PC-3 (cell line): ENCODE measurements at regions not wholly inside any gene's neighbourhood (a gene's known extent, or its start where the extent isn't known, plus 50 kb on each side); places are given as distances from the start of the nearest gene placed in this dataset.

Experiments used
- ATAC-seq: fragments of 200-7000 bp; cut with Tn5 transposase; 2 replicates; pipeline ENCODE4 v1.9.1; 2020; ENCODE audit warnings: mild to moderate bottlenecking, moderate library complexity
- BruUV-seq: library from RNA; stranded (reverse); fragments of 400-500 nt; replicated peaks from 2 replicates; lab custom pipeline; 2021; lab: Mats Ljungman, UMichigan
- CTCF ChIA-PET: fragments of 300-600 bp; sonication (Branson Sonifier 250); formaldehyde crosslinking; loops from one replicate; lab custom pipeline; 2022; ENCODE audit warnings: antibody characterized with exemption; lab: Charles Lee
- POLR2A ChIA-PET: fragments of 300-600 bp; sonication (Branson Sonifier 250); formaldehyde crosslinking; loops from one replicate; lab custom pipeline; 2022; ENCODE audit warnings: antibody characterized with exemption; ENCODE audit not compliant: unreplicated experiment; lab: Charles Lee
- DNase-seq: peaks from one replicate; pipeline ENCODE4 v3.0.0-alpha.2; 2015
- H2AFZ ChIP-seq: fragments of 300-600 bp; sonication (generic); 2 replicates; pipeline ENCODE4 v1.6.0; 2016; ENCODE audit warnings: antibody characterized with exemption, low read length
- H3F3A ChIP-seq: fragments of 300-600 bp; sonication (generic); one replicate; pipeline ENCODE4 v1.6.0; 2017; ENCODE audit warnings: antibody characterized with exemption, low read length, control low read depth, mild to moderate bottlenecking; ENCODE audit not compliant: unreplicated experiment
- H3K27ac ChIP-seq: fragments of 300-600 bp; sonication (generic); 2 replicates; pipeline ENCODE4 v1.5.1; 2016; ENCODE audit warnings: mild to moderate bottlenecking, low read length
- H3K27me3 ChIP-seq: fragments of 300-600 bp; sonication (generic); 2 replicates; pipeline ENCODE4 v1.6.1; 2016; ENCODE audit warnings: low read length, mixed read lengths
- H3K36me3 ChIP-seq: fragments of 300-600 bp; sonication (generic); 2 replicates; pipeline ENCODE4 v1.6.1; 2016; ENCODE audit warnings: low read depth, mixed run types, low read length, mixed read lengths
- H3K4me1 ChIP-seq: fragments of 300-600 bp; sonication (generic); 2 replicates; pipeline ENCODE4 v1.5.1; 2016; ENCODE audit warnings: low read length; ENCODE audit not compliant: insufficient read depth
- H3K4me2 ChIP-seq: fragments of 300-600 bp; sonication (generic); 2 replicates; pipeline ENCODE4 v1.6.0; 2016; ENCODE audit warnings: low read length
- H3K4me3 ChIP-seq: fragments of 300-600 bp; sonication (generic); 2 replicates; pipeline ENCODE4 v1.5.1; 2016; ENCODE audit warnings: mild to moderate bottlenecking, low read length, mixed read lengths
- H3K79me2 ChIP-seq: fragments of 300-600 bp; sonication (generic); 2 replicates; pipeline ENCODE4 v1.6.1; 2017; ENCODE audit warnings: low read length, mixed read lengths
- H3K9ac ChIP-seq: fragments of 300-600 bp; sonication (generic); 2 replicates; pipeline ENCODE4 v1.6.0; 2016; ENCODE audit warnings: mild to moderate bottlenecking, low read length
- H3K9me2 ChIP-seq: fragments of 300-600 bp; sonication (generic); replicated peaks from 2 replicates; pipeline ENCODE4 v1.6.1; 2016; ENCODE audit warnings: mixed run types, low read length, mixed read lengths
- H3K9me3 ChIP-seq: fragments of 300-600 bp; sonication (generic); 2 replicates; pipeline ENCODE4 v1.6.1; 2016; ENCODE audit warnings: low read length, mixed read lengths
- H4K20me1 ChIP-seq: fragments of 300-600 bp; sonication (generic); 2 replicates; pipeline ENCODE4 v1.6.1; 2016; ENCODE audit warnings: low read length, mixed read lengths
- EZH2 ChIP-seq: fragments of 300-600 bp; sonication (generic); IDR thresholded peaks from one replicate; pipeline ENCODE4 v1.6.1; 2017; ENCODE audit warnings: antibody characterized with exemption, mild to moderate bottlenecking, low read length; ENCODE audit not compliant: unreplicated experiment
- EZH2phosphoT487 ChIP-seq: fragments of 300-600 bp; sonication (generic); IDR thresholded peaks from 2 replicates; pipeline ENCODE4 v1.6.1; 2018; ENCODE audit warnings: mild to moderate bottlenecking, antibody characterized with exemption, low read length, borderline replicate concordance
- intact Hi-C: fragments of 100-400 bp; cut with micrococcal nuclease; formaldehyde crosslinking; loops from 2 replicates; pipeline ENCODE4 v1.9.0; 2023
- TF ChIP-seq, protein P1 (sequence below): fragments of 300-600 bp; sonication (generic); conservative IDR thresholded peaks from 2 replicates; pipeline ENCODE4 v1.5.1; 2017; ENCODE audit warnings: antibody characterized with exemption, low read depth, mild to moderate bottlenecking, low read length

DNA sequence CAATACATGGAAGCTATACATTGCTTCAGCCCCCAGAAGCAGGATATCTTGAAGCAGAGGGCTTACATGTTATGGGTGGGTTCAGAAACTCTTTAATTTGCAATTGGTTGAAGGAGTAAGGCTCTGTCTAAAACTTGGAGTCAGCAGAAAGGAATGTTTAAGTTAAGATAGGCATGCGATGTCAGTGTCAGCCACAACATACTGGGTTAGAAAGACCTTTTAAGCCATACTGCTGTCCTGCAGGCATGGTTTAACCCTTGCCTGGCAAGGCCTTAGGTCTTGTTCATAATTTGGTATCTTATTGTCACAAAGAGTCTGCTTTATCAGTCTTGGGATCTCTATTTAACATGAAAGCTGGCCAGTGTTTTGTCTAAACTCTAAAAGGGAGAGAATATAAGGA is 1619.6 kb upstream of the WWC1 start:
- no peak overlapping the region for H3K27ac ChIP-seq
- BruUV-seq = no TSS peak
- H2AFZ ChIP-seq = no peak overlapping the region
- DNase-seq (no peak), ATAC-seq (no peak)
- H3K79me2 ChIP-seq = no peaks in the 10 kb centered on the region
- CTCF ChIA-PET = no interaction called here
- POLR2A ChIA-PET = no interaction called here
- no peaks in the 10 kb centered on the region for H3K27me3 ChIP-seq
- H4K20me1 ChIP-seq = no peaks in the 10 kb centered on the region
- H3K9ac ChIP-seq = no peak overlapping the region
- no peak for TF ChIP-seq EZH2
- TF ChIP-seq, protein P1, sequence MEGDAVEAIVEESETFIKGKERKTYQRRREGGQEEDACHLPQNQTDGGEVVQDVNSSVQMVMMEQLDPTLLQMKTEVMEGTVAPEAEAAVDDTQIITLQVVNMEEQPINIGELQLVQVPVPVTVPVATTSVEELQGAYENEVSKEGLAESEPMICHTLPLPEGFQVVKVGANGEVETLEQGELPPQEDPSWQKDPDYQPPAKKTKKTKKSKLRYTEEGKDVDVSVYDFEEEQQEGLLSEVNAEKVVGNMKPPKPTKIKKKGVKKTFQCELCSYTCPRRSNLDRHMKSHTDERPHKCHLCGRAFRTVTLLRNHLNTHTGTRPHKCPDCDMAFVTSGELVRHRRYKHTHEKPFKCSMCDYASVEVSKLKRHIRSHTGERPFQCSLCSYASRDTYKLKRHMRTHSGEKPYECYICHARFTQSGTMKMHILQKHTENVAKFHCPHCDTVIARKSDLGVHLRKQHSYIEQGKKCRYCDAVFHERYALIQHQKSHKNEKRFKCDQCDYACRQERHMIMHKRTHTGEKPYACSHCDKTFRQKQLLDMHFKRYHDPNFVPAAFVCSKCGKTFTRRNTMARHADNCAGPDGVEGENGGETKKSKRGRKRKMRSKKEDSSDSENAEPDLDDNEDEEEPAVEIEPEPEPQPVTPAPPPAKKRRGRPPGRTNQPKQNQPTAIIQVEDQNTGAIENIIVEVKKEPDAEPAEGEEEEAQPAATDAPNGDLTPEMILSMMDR = no peak
- TF ChIP-seq EZH2phosphoT487 = no peak
- H3K36me3 ChIP-seq = no peaks in the 10 kb centered on the region
- H3K4me2 ChIP-seq = no peak overlapping the region
- H3K9me3 ChIP-seq = 0 out of 2 replicates have a peak, but pooled peaks cover 3% of the 10 kb centered on the region
- H3F3A ChIP-seq = no peaks in the 10 kb centered on the region
- H3K4me3 ChIP-seq = no peak overlapping the region
- H3K9me2 ChIP-seq = no peaks in the 10 kb centered on the region
- intact Hi-C loops = no loop called here
- no peaks in the 10 kb centered on the region for H3K4me1 ChIP-seq

DNA sequence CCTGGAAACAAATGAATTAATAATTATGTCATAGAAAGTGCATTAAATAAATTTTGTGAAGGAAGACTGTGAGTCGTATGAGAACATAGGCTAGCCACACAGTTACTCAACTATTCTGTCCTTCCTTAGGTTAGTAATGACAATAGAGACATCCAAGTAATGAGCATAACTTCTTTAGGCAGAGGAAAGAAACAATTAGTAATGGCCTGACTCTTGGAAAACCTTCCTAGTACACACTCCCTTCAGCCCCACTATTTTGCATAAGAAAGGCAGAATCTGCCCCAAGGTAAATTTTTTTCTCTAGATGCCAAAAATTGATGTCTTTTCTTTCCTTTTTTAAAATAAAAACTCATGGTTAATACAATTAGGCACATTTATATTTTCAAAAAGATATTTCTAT is 1619.0 kb upstream of the WWC1 start:
- H3K9me2 ChIP-seq = no peaks in the 10 kb centered on the region
- DNase-seq (no peak), ATAC-seq (no peak)
- H2AFZ ChIP-seq = no peak overlapping the region
- no peaks in the 10 kb centered on the region for H3K27me3 ChIP-seq
- H3K9ac ChIP-seq = no peak overlapping the region
- CTCF ChIA-PET = no interaction called here
- no peaks in the 10 kb centered on the region for H3K36me3 ChIP-seq
- TF ChIP-seq EZH2 (no peak), EZH2phosphoT487 (no peak)
- TF ChIP-seq, protein P1 = no peak
- no peaks in the 10 kb centered on the region for H3K79me2 ChIP-seq
- POLR2A ChIA-PET = no interaction called here
- H3F3A ChIP-seq = no peaks in the 10 kb centered on the region
- BruUV-seq = no TSS peak
- intact Hi-C loops = no loop called here
- H3K9me3 ChIP-seq = peaks cover 3% of the 10 kb centered on the region; the same call in 1 of the 2 replicates
- no peaks in the 10 kb centered on the region for H3K4me1 ChIP-seq
- no peak overlapping the region for H3K4me2 ChIP-seq
- H3K4me3 ChIP-seq = no peak overlapping the region
- H3K27ac ChIP-seq = no peak overlapping the region
- H4K20me1 ChIP-seq = no peaks in the 10 kb centered on the region

DNA sequence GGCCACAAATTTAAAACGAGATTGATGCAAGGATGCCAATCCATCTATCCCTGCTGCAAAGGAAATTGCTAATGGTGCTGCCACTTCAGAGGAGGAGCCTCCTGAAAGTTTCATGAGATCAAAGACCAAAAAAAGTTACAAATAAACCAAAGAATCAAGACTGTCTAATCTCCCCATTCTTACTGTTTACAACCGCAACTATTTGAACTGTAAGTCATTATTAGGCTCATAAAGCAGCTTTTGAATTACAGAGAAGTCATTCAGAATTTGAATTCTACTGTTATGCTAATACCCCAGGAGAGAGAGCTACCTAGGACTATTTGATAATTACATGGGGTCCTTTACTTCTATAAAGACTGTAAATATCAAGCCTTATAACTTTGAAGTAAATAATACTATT is 1613.6 kb upstream of the WWC1 start:
- no peak for ATAC-seq
- no peak overlapping the region for H2AFZ ChIP-seq
- H3K4me2 ChIP-seq = no peak overlapping the region
- H3F3A ChIP-seq = no peaks in the 10 kb centered on the region
- intact Hi-C loops = no loop called here
- peaks cover 3% of the 10 kb centered on the region; the same call in 1 of the 2 replicates for H3K9me3 ChIP-seq
- no peak overlapping the region for H3K9ac ChIP-seq
- TF ChIP-seq, protein P1 = no peak
- TF ChIP-seq EZH2phosphoT487 = no peak
- no peak for TF ChIP-seq EZH2
- no peaks in the 10 kb centered on the region for H3K9me2 ChIP-seq
- H3K79me2 ChIP-seq = no peaks in the 10 kb centered on the region
- no peaks in the 10 kb centered on the region for H3K36me3 ChIP-seq
- H3K4me1 ChIP-seq = no peaks in the 10 kb centered on the region
- ChIA-PET CTCF (no interaction called here), POLR2A (no interaction called here)
- no peaks in the 10 kb centered on the region for H3K27me3 ChIP-seq
- no peaks in the 10 kb centered on the region for H4K20me1 ChIP-seq
- BruUV-seq = no TSS peak
- no peak overlapping the region for H3K4me3 ChIP-seq
- DNase-seq = no peak
- no peak overlapping the region for H3K27ac ChIP-seq
